GM19438 (cell line): ENCODE measurements at regions not wholly inside any gene's neighbourhood (a gene's known extent, or its start where the extent isn't known, plus 50 kb on each side); places are given as distances from the start of the nearest gene placed in this dataset.
A peak's percentile ranks its signal among the peaks of the same experiment; 100 is the strongest.

Source experiments
- ATAC-seq: cut with Tn5 transposase; IDR thresholded peaks from one replicate; pipeline ENCODE4 v1.9.1; 2021; ENCODE audit warnings: low read depth; ENCODE audit not compliant: unreplicated experiment

- no peak for ATAC-seq
Measured at GRCh38 chr7:91323626-91324158, 59.5 kb downstream of the FZD1 start.

GRCh38 chr7:91324663-91325062 lies 60.4 kb downstream of the FZD1 start:
- ATAC-seq = no peak

DNA sequence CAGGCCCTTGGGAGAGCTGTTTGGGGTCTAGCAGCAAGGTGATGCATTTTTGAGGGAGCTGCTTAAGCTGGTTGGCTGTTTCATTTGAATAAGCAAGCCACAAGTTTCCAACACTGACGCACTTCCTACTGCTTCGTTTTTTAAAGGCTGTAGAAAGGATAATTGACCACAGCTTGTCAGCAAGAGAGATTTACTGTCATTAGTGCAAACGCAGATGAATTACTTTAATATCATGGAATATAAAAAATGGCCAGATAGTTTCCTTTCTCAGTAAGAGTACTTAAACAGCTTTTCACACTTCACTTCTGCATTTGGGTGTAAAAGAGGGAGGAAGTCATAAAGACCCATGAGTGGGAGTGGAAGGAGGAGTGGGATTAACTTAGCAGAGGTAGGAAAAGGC lies 61.5 kb downstream of the FZD1 start:
- no peak for ATAC-seq

GRCh38 chr7:91326516-91327199 lies 62.4 kb downstream of the FZD1 start:
- no peak for ATAC-seq

- no peak for ATAC-seq
Measured at GRCh38 chr7:91327346-91327745, 63.1 kb downstream of the FZD1 start.

DNA sequence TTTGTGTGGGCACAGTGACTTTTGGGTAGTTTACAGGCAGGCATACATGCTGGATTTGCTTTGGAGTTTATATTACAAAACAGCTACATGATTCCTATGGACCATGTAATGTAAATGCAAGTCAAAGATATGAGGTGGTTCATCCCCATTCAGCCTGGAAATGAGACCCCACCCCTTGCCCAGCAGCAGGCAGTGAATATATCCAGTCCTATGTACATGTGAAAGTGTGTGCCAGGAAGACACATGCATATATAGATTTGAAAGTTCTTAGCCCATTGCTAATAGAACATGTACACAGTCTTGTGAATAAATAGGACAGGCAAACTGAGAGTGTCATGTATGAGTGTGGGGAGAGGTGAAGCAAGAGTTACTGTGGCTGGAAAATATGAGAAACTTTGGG lies 65.3 kb downstream of the FZD1 start:
- no peak for ATAC-seq

DNA sequence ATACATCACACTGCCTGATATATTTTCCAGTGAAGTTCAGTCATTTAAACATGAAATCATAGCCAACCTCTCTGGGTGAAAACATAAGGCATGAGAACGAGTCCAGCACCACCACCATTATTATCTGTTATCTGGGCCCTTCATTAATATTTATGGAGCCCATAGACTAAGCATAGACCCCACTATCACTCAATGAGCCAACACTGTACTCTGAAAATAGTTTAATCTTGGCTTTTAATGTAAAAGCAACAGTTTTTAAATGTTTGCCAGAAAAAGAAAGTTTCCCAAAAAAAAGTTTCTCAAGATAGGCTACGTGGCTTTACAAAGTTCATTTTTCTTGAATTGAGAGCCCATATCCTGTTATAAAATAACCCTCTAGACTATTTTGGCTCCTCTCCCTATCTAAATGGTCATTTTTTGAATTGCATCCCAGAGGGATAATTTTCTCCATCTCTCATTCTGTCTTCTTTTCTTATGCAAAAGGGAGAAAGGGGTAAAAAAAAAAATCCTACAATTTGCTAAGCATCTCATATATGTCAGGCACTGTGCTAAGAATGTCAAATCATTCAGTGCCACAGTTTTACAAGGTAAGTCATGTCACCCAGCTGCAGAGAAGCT lies 66.1 kb downstream of the FZD1 start:
- ATAC-seq = no peak

DNA sequence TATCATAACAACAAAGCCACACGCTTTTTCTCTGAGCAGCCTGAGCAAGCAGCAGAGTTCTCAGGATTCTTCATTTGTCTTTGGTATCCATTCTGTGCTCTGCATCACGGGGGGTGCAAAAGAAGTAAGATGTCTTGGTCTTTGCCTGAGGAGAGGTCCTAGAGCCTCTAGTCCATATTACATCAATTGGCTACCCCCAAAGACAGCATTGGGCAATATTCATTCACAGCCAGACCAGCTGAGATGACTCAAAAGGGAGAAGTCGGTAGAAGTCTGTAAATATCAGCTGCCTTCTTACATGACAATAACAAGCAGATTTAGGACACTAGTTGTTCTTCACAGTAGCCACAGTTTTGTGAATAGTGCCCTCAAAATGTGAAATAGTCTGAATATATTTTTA lies 66.6 kb downstream of the FZD1 start:
- no peak for ATAC-seq

DNA sequence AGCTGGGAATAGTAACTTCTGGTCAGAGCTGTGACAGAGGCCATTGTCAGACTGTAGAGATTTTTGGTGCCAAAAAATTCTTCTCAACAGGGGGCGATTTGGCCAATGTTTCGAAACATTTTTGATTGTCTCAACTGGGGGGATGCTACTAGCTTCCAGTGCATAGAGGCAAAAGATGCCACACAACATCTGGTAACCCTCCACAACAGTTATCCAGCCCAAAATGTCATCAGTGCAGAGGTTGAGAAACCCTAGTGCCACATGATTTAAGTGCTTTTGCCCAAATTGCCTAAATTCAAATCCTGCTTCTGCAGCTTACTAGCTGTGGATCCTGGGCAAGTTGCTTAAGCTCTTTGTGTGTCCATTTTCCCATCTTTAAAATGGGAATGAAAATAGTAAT lies 71.9 kb downstream of the FZD1 start:
- no peak for ATAC-seq

- no peak for ATAC-seq
Measured at GRCh38 chr7:91338226-91339020, 74.2 kb downstream of the FZD1 start.

GRCh38 chr7:91342346-91342745 lies 78.1 kb downstream of the FZD1 start:
- ATAC-seq = no peak

DNA sequence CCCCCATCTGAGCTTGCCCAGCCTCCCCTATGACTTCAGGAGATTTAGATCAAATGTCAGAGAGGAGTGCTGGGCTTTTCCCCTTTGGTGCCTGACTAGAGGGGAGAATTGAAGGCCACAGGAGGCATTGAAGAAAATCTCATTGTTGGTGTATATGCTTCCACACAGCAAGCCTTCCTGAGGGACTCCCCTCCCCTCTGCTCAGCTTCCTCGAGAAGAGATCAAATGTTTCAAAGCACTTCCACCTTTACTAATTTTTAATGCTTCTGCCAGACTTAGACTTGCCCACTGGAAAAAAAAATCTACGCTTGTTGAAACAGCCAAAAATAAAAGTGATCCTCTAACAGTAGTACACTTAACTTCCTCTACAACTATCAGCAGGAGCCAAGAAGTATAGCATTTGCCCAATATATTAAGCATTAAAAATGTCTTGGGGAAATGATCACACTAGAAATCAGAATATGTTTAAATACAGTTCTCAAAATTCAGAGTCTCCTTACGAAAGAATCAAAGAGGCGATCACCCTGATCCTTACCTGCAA lies 79.3 kb downstream of the FZD1 start:
- ATAC-seq = no peak

GRCh38 chr7:91343996-91344629 lies 79.9 kb downstream of the FZD1 start:
- no peak for ATAC-seq

GRCh38 chr7:91344911-91345310 lies 80.7 kb downstream of the FZD1 start:
- ATAC-seq = peak; percentile 75

DNA sequence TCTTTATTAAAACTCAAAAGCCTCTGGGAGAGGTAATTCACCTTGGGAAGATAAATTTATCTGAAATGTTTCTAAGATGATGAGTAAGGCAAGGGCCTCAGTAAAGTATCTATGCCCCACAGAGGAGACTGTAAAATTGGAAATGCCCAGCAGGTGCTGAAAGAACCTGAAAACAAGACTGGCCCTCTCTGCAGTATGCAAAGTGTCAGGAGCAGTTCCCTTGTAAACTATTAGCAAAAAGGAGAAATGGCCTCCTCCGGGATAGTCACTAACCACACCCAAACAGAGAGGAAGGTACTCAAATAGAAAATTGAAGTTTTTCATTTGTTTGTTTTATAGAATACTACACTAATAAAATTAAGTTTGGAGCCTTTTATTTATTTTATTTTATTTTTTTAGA lies 81.2 kb downstream of the FZD1 start:
- peak; percentile 86 for ATAC-seq

DNA sequence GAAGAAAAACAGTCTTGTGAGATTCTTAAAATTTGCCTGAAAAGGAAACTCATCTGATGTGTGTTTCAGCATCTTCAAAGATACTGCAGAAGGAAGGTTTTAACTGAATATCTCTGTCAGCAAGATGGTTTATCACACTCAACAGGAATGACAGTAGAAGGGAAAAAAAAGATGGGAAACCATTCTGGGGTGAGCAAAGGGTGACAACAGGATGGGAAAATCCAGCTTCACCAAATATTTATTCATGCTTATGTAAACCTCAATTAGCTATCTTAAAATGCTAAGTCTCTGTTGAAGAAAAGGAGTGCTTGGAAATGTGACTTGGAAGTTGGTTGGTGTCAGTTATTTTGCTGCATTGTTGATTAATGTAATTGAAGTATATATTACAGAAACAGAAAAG lies 82.2 kb downstream of the FZD1 start:
- no peak for ATAC-seq

GRCh38 chr7:91347290-91347689 lies 83.1 kb downstream of the FZD1 start:
- no peak for ATAC-seq

GRCh38 chr7:91348711-91349110 lies 84.5 kb downstream of the FZD1 start:
- no peak for ATAC-seq

DNA sequence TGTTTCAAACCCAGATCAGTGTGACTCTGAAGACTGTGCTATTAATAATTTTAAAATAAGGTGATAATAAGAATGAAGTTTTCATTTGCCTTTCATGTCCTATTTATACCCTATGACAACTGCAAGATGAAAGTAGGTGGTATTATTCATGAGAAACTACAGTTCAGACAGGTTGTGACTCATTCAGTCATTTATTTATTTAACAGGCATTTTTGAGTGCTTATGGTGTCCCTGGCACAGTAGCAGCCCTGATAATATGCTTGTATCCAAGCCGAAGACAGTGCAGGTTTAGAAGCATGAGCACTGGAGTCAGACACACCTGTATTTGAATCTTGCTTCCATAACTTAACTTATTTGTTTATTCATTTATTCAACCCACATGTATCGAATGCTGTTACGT lies 87.1 kb downstream of the FZD1 start:
- ATAC-seq = no peak

DNA sequence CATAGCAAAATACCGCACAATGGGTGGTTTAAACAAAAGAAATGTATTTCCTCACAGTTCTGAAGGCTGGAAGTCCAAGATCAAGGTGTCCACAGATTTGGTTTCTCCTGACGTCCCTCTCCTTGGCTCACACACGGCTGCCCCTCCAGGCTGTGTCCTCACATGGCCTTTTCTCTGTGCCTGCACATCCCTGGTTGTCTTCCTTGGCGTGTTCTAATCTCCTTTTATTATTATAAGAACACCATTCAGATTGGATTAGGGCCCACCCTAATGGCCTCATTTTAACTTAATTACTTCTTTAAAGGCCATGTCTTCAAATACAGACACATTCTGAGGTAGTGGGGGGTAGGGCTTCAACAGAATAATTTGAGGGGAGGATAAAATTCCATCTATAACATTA lies 87.9 kb downstream of the FZD1 start:
- ATAC-seq = no peak

GRCh38 chr7:91353848-91354247 lies 89.6 kb downstream of the FZD1 start:
- ATAC-seq = no peak
